ENCODE measurements at regions not wholly inside any gene's neighbourhood (a gene's known extent, or its start where the extent isn't known, plus 50 kb on each side); places are given as distances from the start of the nearest gene placed in this dataset.

- TF ChIP-seq ZFX (IDR thresholded peaks at IDR 0.05; ENCODE audit: borderline replicate concordance) (no peak), CTCF (IDR thresholded peaks at IDR 0.05) (no peak)
- no peak overlapping the region for H3K27ac ChIP-seq
These were observed 193.7 kb upstream of the OLFM3 start for GRCh38 chr1:102190429-102190828.

- H3K27ac ChIP-seq: no peak overlapping the region
- no peak for TF ChIP-seq ZFX (IDR thresholded peaks at IDR 0.05; ENCODE audit: borderline replicate concordance)
- TF ChIP-seq CTCF (IDR thresholded peaks at IDR 0.05): no peak
These were observed 189.8 kb upstream of the OLFM3 start for GRCh38 chr1:102186536-102186935.

GRCh38 chr1:102185260-102185659, 188.5 kb upstream of the OLFM3 start:
- TF ChIP-seq ZFX (IDR thresholded peaks at IDR 0.05; ENCODE audit: borderline replicate concordance): no peak
- TF ChIP-seq CTCF (IDR thresholded peaks at IDR 0.05): no peak
- no peak overlapping the region for H3K27ac ChIP-seq

GRCh38 chr1:102184477-102184876, 187.8 kb upstream of the OLFM3 start:
- TF ChIP-seq CTCF (IDR thresholded peaks at IDR 0.05) (no peak), ZFX (IDR thresholded peaks at IDR 0.05; ENCODE audit: borderline replicate concordance) (no peak)
- no peak overlapping the region for H3K27ac ChIP-seq

GRCh38 chr1:102183711-102184110, 187.0 kb upstream of the OLFM3 start:
- no peak overlapping the region for H3K27ac ChIP-seq
- TF ChIP-seq CTCF (IDR thresholded peaks at IDR 0.05) (no peak), ZFX (IDR thresholded peaks at IDR 0.05; ENCODE audit: borderline replicate concordance) (no peak)

GRCh38 chr1:102182603-102183260, 186.0 kb upstream of the OLFM3 start:
- H3K27ac ChIP-seq: no peak overlapping the region
- TF ChIP-seq ZFX (IDR thresholded peaks at IDR 0.05; ENCODE audit: borderline replicate concordance) (no peak), CTCF (IDR thresholded peaks at IDR 0.05) (no peak)

- H3K27ac ChIP-seq: no peak overlapping the region
These were observed 184.6 kb upstream of the OLFM3 start for GRCh38 chr1:102181341-102181740.

More at GRCh38 chr1:102181341-102181740, 184.6 kb upstream of the OLFM3 start:
- TF ChIP-seq CTCF (IDR thresholded peaks at IDR 0.05): no peak
- TF ChIP-seq ZFX (IDR thresholded peaks at IDR 0.05; ENCODE audit: borderline replicate concordance): no peak

Data from 22Rv1 (cell line).